ENCODE measurements at regions not wholly inside any gene's neighbourhood (a gene's known extent, or its start where the extent isn't known, plus 50 kb on each side); places are given as distances from the start of the nearest gene placed in this dataset.
"Not testable (repeated sequence)": the region's sequence is repeated elsewhere in the genome, so short reads cannot be mapped to it uniquely, and the experiment has no call there.

DNA sequence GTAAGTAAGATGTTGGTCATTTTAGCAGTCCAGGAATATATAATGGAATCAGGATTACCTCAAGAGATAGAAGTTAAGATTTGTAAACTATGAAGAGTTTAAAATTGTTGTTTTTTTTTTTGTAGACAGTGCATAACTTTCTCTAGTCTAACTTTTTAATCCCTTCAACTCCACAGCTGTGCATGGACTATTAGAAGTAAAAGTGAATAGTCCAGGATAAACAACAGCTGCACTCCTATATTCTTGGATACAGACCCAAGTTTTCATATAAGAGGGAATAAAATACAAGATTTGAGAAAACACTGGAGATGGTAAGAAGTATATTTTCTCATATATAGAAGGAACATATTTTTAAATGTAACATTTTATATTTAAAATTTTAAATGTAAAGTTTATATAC lies 1509.9 kb downstream of the SLITRK5 start:
- peaks cover 0 to 33% (median 9%) of the 10 kb centered on the region in 9 donors for H3K9me3 Mint-ChIP-seq
- H3K4me3 Mint-ChIP-seq: no peak overlapping the region
- no peak overlapping the region for H3K27ac Mint-ChIP-seq
- no peaks in the 10 kb centered on the region for H3K27me3 Mint-ChIP-seq
- ATAC-seq (no peak), DNase-seq (no peak)
- H3K4me1 Mint-ChIP-seq: no peaks in the 10 kb centered on the region
- POLR2A ChIA-PET: no interaction called here
- H3K36me3 Mint-ChIP-seq: no peaks in the 10 kb centered on the region

DNA sequence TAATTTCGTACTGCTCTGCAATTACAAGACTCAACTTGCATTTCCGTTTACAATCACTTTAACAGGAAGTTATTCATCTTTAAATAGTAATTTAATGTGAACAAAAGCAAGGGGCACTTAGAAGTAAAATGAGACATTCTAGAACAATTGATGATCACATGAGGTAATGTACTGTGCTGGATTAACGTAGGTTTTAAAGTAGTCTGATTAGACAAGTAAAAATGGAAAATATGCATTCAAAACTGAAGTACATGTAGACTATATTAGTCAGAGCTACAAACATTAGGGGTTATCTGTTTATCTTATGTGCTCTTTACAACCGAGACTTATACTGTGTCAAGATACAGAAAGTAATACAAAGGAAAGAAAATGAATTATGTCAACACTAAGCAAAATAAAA lies 1528.0 kb downstream of the SLITRK5 start:
- no peaks in the 10 kb centered on the region for H3K36me3 Mint-ChIP-seq
- ATAC-seq: no peak
- H3K27ac Mint-ChIP-seq: no peak overlapping the region
- H3K4me3 Mint-ChIP-seq: no peak overlapping the region
- no peak for DNase-seq
- H3K9me3 Mint-ChIP-seq: peaks cover 0 to 27% (median 8%) of the 10 kb centered on the region in 9 donors
- no peaks in the 10 kb centered on the region for H3K27me3 Mint-ChIP-seq
- H3K4me1 Mint-ChIP-seq: peaks cover 0 to 1% (median 0%) of the 10 kb centered on the region in 4 donors
- POLR2A ChIA-PET: no interaction called here

DNA sequence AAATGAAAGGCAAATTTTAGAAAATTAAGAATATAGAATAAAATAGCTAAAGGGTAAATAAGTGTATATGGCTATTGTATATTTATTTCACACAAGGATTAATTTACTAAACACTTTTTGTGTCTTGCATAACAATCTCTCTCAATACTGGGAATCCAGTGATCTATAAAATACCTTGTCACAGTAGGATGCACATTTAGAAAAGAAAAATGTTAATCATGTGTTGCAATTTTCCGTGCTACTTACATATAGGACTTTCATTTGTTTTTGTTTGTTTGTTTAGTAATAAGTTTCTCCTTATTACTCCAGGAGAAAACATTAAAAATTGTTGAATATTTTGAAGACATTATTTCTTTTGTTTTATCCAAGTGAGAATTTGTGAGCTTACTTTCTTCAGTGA lies 1533.3 kb downstream of the SLITRK5 start:
- Mint-ChIP-seq H3K4me3 (no peak overlapping the region), H3K9me3 (peaks cover 0 to 27% (median 2%) of the 10 kb centered on the region in 9 donors), H3K27ac (no peak overlapping the region), H3K27me3 (no peaks in the 10 kb centered on the region), H3K4me1 (peaks cover 0 to 1% (median 0%) of the 10 kb centered on the region in 4 donors), H3K36me3 (no peaks in the 10 kb centered on the region)
- DNase-seq (no peak), ATAC-seq (no peak)
- POLR2A ChIA-PET: no interaction called here

GRCh38 chr13:89205856-89206520 lies 1534.8 kb downstream of the SLITRK5 start:
- no peak for DNase-seq
- Mint-ChIP-seq H3K9me3 (peaks cover 0 to 22% (median 1%) of the 10 kb centered on the region in 9 donors), H3K36me3 (no peaks in the 10 kb centered on the region), H3K4me1 (no peaks in the 10 kb centered on the region), H3K27ac (no peak overlapping the region), H3K4me3 (no peak overlapping the region), H3K27me3 (no peaks in the 10 kb centered on the region)
- no peak for ATAC-seq
- POLR2A ChIA-PET: no interaction called here

- no peak for ATAC-seq
- Mint-ChIP-seq H3K4me3 (no peak overlapping the region), H3K9me3 (peaks cover 0 to 12% (median 0%) of the 10 kb centered on the region in 9 donors), H3K4me1 (no peaks in the 10 kb centered on the region), H3K27me3 (no peaks in the 10 kb centered on the region), H3K36me3 (no peaks in the 10 kb centered on the region), H3K27ac (no peak overlapping the region)
- DNase-seq: no peak
- POLR2A ChIA-PET: no interaction called here
These were observed 1541.0 kb downstream of the SLITRK5 start for GRCh38 chr13:89212186-89212585.

- Mint-ChIP-seq H3K9me3 (peaks cover 0 to 15% (median 2%) of the 10 kb centered on the region in 9 donors), H3K4me3 (no peak overlapping the region), H3K27ac (no peak overlapping the region), H3K27me3 (no peaks in the 10 kb centered on the region), H3K36me3 (no peaks in the 10 kb centered on the region), H3K4me1 (no peaks in the 10 kb centered on the region)
- POLR2A ChIA-PET: no interaction called here
- no peak for DNase-seq
- ATAC-seq: no peak
These were observed 1543.0 kb downstream of the SLITRK5 start for GRCh38 chr13:89214185-89214584.

DNA sequence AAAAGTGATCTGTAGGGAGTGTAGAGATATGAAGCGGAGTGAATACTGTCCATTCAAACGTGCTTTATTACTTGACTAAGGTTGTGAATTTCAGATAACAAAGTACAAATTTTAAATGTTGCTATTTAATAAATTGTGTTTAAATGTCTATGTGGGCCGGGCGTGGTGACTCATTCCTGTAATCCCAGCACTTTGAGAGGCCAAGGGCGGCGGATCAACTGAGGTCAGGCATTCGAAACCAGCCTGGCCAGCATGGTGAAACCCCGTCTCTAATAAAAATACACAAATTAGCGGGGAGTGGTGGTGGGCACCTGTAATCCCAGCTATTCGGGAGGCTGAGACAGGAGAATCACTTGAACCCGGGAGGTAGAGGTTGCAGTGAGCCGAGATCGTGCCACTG lies 1544.1 kb downstream of the SLITRK5 start:
- DNase-seq, POLR2A ChIA-PET, H3K4me1 Mint-ChIP-seq, ATAC-seq, H3K4me3 Mint-ChIP-seq, H3K27me3 Mint-ChIP-seq, H3K27ac Mint-ChIP-seq, H3K36me3 Mint-ChIP-seq: not testable (repeated sequence)
- peaks cover 0 to 19% (median 4%) of the 10 kb centered on the region in 9 donors for H3K9me3 Mint-ChIP-seq

DNA sequence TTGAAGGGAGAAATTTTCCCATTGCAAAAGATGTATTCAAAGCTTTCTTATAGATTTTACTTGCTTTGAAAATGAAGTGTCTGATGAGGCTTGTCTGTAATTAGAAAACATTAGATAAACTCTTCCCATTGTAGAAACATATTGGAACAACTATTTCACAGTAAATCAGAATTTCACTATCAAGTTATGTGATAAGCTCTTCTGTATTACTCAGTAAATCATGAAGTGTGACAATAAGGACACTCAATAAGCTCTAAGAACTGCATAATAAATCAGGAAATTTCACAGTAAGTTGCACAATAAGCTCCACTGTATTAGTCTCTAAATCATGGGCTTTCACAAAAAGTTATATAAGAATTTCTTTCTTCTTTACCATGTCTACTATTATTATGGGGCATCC lies 1546.6 kb downstream of the SLITRK5 start:
- no peak overlapping the region for H3K4me3 Mint-ChIP-seq
- H3K4me1 Mint-ChIP-seq: no peaks in the 10 kb centered on the region
- H3K27me3 Mint-ChIP-seq: no peaks in the 10 kb centered on the region
- no peak for ATAC-seq
- H3K9me3 Mint-ChIP-seq: peaks cover 0 to 34% (median 10%) of the 10 kb centered on the region in 9 donors
- H3K36me3 Mint-ChIP-seq: no peaks in the 10 kb centered on the region
- DNase-seq: no peak
- POLR2A ChIA-PET: no interaction called here
- no peak overlapping the region for H3K27ac Mint-ChIP-seq

GRCh38 chr13:89221557-89222158 lies 1550.5 kb downstream of the SLITRK5 start:
- POLR2A ChIA-PET: no interaction called here
- Mint-ChIP-seq H3K9me3 (peaks cover 0 to 31% (median 14%) of the 10 kb centered on the region in 9 donors), H3K4me1 (no peaks in the 10 kb centered on the region), H3K36me3 (no peaks in the 10 kb centered on the region), H3K27me3 (no peaks in the 10 kb centered on the region), H3K27ac (no peak overlapping the region), H3K4me3 (no peak overlapping the region)
- ATAC-seq: no peak
- DNase-seq: no peak

DNA sequence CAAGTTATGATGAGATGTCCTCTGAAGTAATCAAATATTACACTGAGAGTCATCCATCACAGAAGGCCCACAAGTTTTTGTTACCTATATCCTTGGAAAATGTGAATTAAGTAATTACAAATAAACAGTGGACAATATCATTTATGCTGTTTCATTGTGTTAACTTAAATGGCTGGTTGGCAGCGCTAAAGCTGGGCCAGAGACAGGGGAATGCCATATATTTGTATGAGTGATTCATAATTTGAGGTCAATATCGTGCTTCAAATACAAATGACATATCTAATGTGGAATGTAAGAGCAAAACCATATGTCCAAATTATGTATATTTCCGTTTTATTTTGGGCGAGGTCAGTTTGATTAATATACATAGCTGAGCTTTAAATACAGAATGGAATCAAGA lies 1556.2 kb downstream of the SLITRK5 start:
- POLR2A ChIA-PET: no interaction called here
- Mint-ChIP-seq H3K4me3 (no peak overlapping the region), H3K9me3 (peaks cover 5 to 28% (median 9%) of the 10 kb centered on the region in 9 donors), H3K27me3 (no peaks in the 10 kb centered on the region), H3K36me3 (no peaks in the 10 kb centered on the region), H3K27ac (no peak overlapping the region), H3K4me1 (no peaks in the 10 kb centered on the region)
- DNase-seq (no peak), ATAC-seq (no peak)

DNA sequence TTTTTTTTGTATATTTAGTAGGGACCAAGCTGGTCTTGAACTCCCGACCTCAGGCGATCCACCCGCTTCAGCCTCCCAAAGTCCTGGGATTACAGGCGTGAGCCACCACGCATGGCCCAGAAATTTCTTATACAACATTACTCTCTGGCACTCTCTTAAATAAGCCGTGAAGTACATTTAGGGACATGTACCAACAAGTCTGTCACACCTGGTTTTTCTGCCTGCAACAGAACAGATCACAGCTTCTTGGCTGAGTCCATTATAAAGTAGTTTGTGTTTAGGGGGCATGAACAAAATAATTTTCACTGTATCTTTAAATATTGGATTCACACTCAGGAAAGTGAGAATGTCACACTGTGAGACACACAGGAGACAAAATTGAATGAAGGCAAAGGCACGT lies 1567.3 kb downstream of the SLITRK5 start:
- H3K36me3 Mint-ChIP-seq: no peaks in the 10 kb centered on the region
- no peak overlapping the region for H3K27ac Mint-ChIP-seq

GRCh38 chr13:89239361-89240127 lies 1568.4 kb downstream of the SLITRK5 start:
- DNase-seq: no peak

More for the DNA sequence above, 1567.3 kb downstream of the SLITRK5 start:
- POLR2A ChIA-PET: no interaction called here
- Mint-ChIP-seq H3K27me3 (no peaks in the 10 kb centered on the region), H3K4me3 (no peak overlapping the region), H3K9me3 (peaks cover 0 to 16% (median 0%) of the 10 kb centered on the region in 9 donors), H3K4me1 (no peaks in the 10 kb centered on the region)
- DNase-seq: no peak
- ATAC-seq: no peak

GRCh38 chr13:89255844-89256406 lies 1584.8 kb downstream of the SLITRK5 start:
- ATAC-seq (no peak), DNase-seq (no peak)
- Mint-ChIP-seq H3K36me3 (peaks cover 0 to 3% (median 0%) of the 10 kb centered on the region in 3 donors), H3K27ac (no peak overlapping the region), H3K4me3 (no peak overlapping the region), H3K4me1 (no peaks in the 10 kb centered on the region), H3K9me3 (peaks cover 3 to 29% (median 17%) of the 10 kb centered on the region in 9 donors), H3K27me3 (no peaks in the 10 kb centered on the region)
- POLR2A ChIA-PET: no interaction called here

More at GRCh38 chr13:89239361-89240127, 1568.4 kb downstream of the SLITRK5 start:
- Mint-ChIP-seq H3K9me3 (peaks cover 0 to 27% (median 0%) of the 10 kb centered on the region in 9 donors), H3K36me3 (no peaks in the 10 kb centered on the region), H3K4me1 (no peaks in the 10 kb centered on the region), H3K27ac (no peak overlapping the region), H3K27me3 (no peaks in the 10 kb centered on the region), H3K4me3 (no peak overlapping the region)
- ATAC-seq: no peak
- POLR2A ChIA-PET: no interaction called here

Measured in naive thymus-derived CD8-positive, alpha-beta T cell (primary cell).